ENCODE measurements at regions not wholly inside any gene's neighbourhood (a gene's known extent, or its start where the extent isn't known, plus 50 kb on each side); places are given as distances from the start of the nearest gene placed in this dataset.

- H4K20me1 ChIP-seq (ENCODE audit: insufficient read depth, low read length, poor library complexity, severe bottlenecking): no peaks in the 10 kb centered on the region
- H3F3A ChIP-seq (ENCODE audit: low read depth): no peaks in the 10 kb centered on the region
- H3K36me3 ChIP-seq (ENCODE audit: insufficient read depth, low read length): no peaks in the 10 kb centered on the region
- TF ChIP-seq EZH2phosphoT487 (IDR thresholded peaks at IDR 0.05; ENCODE audit: borderline replicate concordance): no peak
- no peak for TF ChIP-seq CTCF (conservative IDR thresholded peaks at IDR 0.05; ENCODE audit: low read length)
- no peak overlapping the region for H3K4me2 ChIP-seq (ENCODE audit: low read depth, low read length, poor library complexity, severe bottlenecking)
- H3K27me3 ChIP-seq (ENCODE audit: insufficient read depth, low read length, poor library complexity, severe bottlenecking): no peaks in the 10 kb centered on the region
- no peak overlapping the region for H2AFZ ChIP-seq (ENCODE audit: low read length)
- H3K4me1 ChIP-seq (ENCODE audit: insufficient read depth, low read length, poor library complexity, severe bottlenecking): no peaks in the 10 kb centered on the region
- H3K79me2 ChIP-seq (ENCODE audit: insufficient read depth, low read length): no peaks in the 10 kb centered on the region
- H3K9me3 ChIP-seq (ENCODE audit: insufficient read depth, low read depth, low read length): peaks cover 10% of the 10 kb centered on the region; the same call in 1 of the 2 replicates
- H3K9me2 ChIP-seq (replicated peaks; ENCODE audit: low read depth, low read length): no peaks in the 10 kb centered on the region
- no peak overlapping the region for H3K4me3 ChIP-seq (ENCODE audit: low read length, poor library complexity, severe bottlenecking)
- H3K9ac ChIP-seq (ENCODE audit: low read depth, low read length, poor library complexity, severe bottlenecking): no peak overlapping the region
Measured at GRCh38 chr3:502486-502885, 305.9 kb downstream of the CHL1 start.

GRCh38 chr3:513301-513700, 316.7 kb downstream of the CHL1 start:
- Histone ChIP-seq H3K79me2 (ENCODE audit: insufficient read depth, low read length) (no peaks in the 10 kb centered on the region), H3K36me3 (ENCODE audit: insufficient read depth, low read length) (no peaks in the 10 kb centered on the region), H3K4me2 (ENCODE audit: low read depth, low read length, poor library complexity, severe bottlenecking) (no peak overlapping the region), H3F3A (ENCODE audit: low read depth) (no peaks in the 10 kb centered on the region), H3K9me2 (replicated peaks; ENCODE audit: low read depth, low read length) (no peaks in the 10 kb centered on the region), H3K27me3 (ENCODE audit: insufficient read depth, low read length, poor library complexity, severe bottlenecking) (no peaks in the 10 kb centered on the region), H2AFZ (ENCODE audit: low read length) (no peak overlapping the region), H3K4me1 (ENCODE audit: insufficient read depth, low read length, poor library complexity, severe bottlenecking) (no peaks in the 10 kb centered on the region), H4K20me1 (ENCODE audit: insufficient read depth, low read length, poor library complexity, severe bottlenecking) (no peaks in the 10 kb centered on the region), H3K9me3 (ENCODE audit: insufficient read depth, low read depth, low read length) (peaks cover 9% of the 10 kb centered on the region; the same call in 1 of the 2 replicates), H3K4me3 (ENCODE audit: low read length, poor library complexity, severe bottlenecking) (no peak overlapping the region), H3K9ac (ENCODE audit: low read depth, low read length, poor library complexity, severe bottlenecking) (no peak overlapping the region)
- TF ChIP-seq CTCF (conservative IDR thresholded peaks at IDR 0.05; ENCODE audit: low read length) (no peak), EZH2phosphoT487 (IDR thresholded peaks at IDR 0.05; ENCODE audit: borderline replicate concordance) (no peak)

- Histone ChIP-seq H3F3A (ENCODE audit: low read depth) (no peaks in the 10 kb centered on the region), H4K20me1 (ENCODE audit: insufficient read depth, low read length, poor library complexity, severe bottlenecking) (no peaks in the 10 kb centered on the region), H3K4me2 (ENCODE audit: low read depth, low read length, poor library complexity, severe bottlenecking) (no peak overlapping the region), H3K36me3 (ENCODE audit: insufficient read depth, low read length) (no peaks in the 10 kb centered on the region), H3K27me3 (ENCODE audit: insufficient read depth, low read length, poor library complexity, severe bottlenecking) (no peaks in the 10 kb centered on the region), H3K9me2 (replicated peaks; ENCODE audit: low read depth, low read length) (no peaks in the 10 kb centered on the region), H3K9ac (ENCODE audit: low read depth, low read length, poor library complexity, severe bottlenecking) (no peak overlapping the region), H3K9me3 (ENCODE audit: insufficient read depth, low read depth, low read length) (peaks cover 9% of the 10 kb centered on the region; the same call in 1 of the 2 replicates), H3K4me1 (ENCODE audit: insufficient read depth, low read length, poor library complexity, severe bottlenecking) (no peaks in the 10 kb centered on the region), H3K79me2 (ENCODE audit: insufficient read depth, low read length) (no peaks in the 10 kb centered on the region), H2AFZ (ENCODE audit: low read length) (no peak overlapping the region), H3K4me3 (ENCODE audit: low read length, poor library complexity, severe bottlenecking) (no peak overlapping the region)
- TF ChIP-seq CTCF (conservative IDR thresholded peaks at IDR 0.05; ENCODE audit: low read length): no peak
- TF ChIP-seq EZH2phosphoT487 (IDR thresholded peaks at IDR 0.05; ENCODE audit: borderline replicate concordance): no peak
Measured at GRCh38 chr3:514192-514591, 317.6 kb downstream of the CHL1 start.

Measured in Loucy (cell line).